ENCODE measurements at regions not wholly inside any gene's neighbourhood (a gene's known extent, or its start where the extent isn't known, plus 50 kb on each side); places are given as distances from the start of the nearest gene placed in this dataset.

DNA sequence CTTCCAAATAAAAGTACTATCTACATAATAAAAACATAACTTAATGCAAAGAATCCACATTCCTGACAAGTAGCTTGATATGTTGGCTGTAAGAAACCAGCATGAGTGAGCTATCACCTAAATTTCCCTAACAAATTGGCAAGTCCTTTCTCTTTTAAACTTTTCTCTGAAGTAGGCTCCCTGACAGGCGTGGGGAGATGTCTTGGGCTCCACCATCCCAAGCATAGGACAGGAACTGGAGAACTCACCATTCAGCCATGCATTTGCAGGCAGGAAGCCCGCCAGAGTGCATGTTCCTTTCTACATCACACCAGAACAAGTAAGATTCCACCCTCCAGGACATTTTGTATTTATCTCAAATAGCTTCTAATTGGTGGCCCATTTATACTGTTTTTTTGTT, 921.9 kb upstream of the CELF4 start:
- no peak for TF ChIP-seq CTCF (IDR thresholded peaks at IDR 0.05)
- TF ChIP-seq EP300 (IDR thresholded peaks at IDR 0.05): no peak
- no peak for TF ChIP-seq POLR2A (IDR thresholded peaks at IDR 0.05)
